GM12878 (cell line): ENCODE measurements at regions not wholly inside any gene's neighbourhood (a gene's known extent, or its start where the extent isn't known, plus 50 kb on each side); places are given as distances from the start of the nearest gene placed in this dataset.

Experiments
- ATAC-seq: fragments of 200-7000 bp; cut with Tn5 transposase; 3 replicates; pipeline ENCODE4 v1.9.1; 2020; ENCODE audit warnings: mild to moderate bottlenecking, moderate library complexity
- BruUV-seq: library from RNA; stranded (reverse); fragments of 400-500 nt; replicated peaks from 2 replicates; lab custom pipeline; 2021; lab: Mats Ljungman, UMichigan
- CTCF ChIA-PET: fragments of 300-600 bp; sonication (Branson Sonifier 250); formaldehyde crosslinking; extraction: SDS; loops from one replicate; lab custom pipeline; 2021; ENCODE audit warnings: inconsistent platforms; lab: Yijun Ruan, JAX
- POLR2A ChIA-PET: fragments of 350-600 bp; formaldehyde crosslinking; extraction: SDS; loops from one replicate; lab custom pipeline; 2021; ENCODE audit warnings: inconsistent platforms; lab: Charles Lee
- RAD21 ChIA-PET: fragments of 300-600 bp; sonication (Branson Sonifier 250); formaldehyde crosslinking; loops from one replicate; lab custom pipeline; 2023; ENCODE audit warnings: antibody characterized with exemption; ENCODE audit not compliant: unreplicated experiment; lab: Charles Lee
- SMC1A ChIA-PET: fragments of 300-600 bp; sonication (Branson Sonifier 250); formaldehyde crosslinking; loops from one replicate; lab custom pipeline; 2023; ENCODE audit not compliant: unreplicated experiment, uncharacterized antibody; lab: Charles Lee
- DNase-seq: peaks from one replicate; pipeline ENCODE4 v3.0.0-alpha.2; 2011; ENCODE audit warnings: low read depth, low spot score
- FAIRE-seq: peaks from 3 replicates; lab custom pipeline; 2011; peaks lifted over from hg19 to GRCh38; lab: Jason Lieb, UNC
- H2AFZ ChIP-seq: 2 replicates; pipeline ENCODE4 v1.6.0; 2011; ENCODE audit warnings: low read depth, low read length, control low read depth; ENCODE audit not compliant: control insufficient read depth
- H3K27ac ChIP-seq: 2 replicates; pipeline ENCODE4 v1.5.1; 2011; ENCODE audit warnings: control low read depth; ENCODE audit not compliant: control insufficient read depth, insufficient read depth
- H3K27me3 ChIP-seq, 2 experiments: replicated peaks in 1 of 2; 2 replicates each; pipeline versions ENCODE4 v1.6.0 to v1.6.1; 2011; ENCODE audit warnings: low read length in 1 of 2; ENCODE audit not compliant: control insufficient read depth in 2 of 2, insufficient read depth in 2 of 2
- H3K36me3 ChIP-seq, 2 experiments: 2 replicates each; pipeline ENCODE4 v1.5.1; 2011; ENCODE audit warnings: low read length in 1 of 2; ENCODE audit not compliant: control insufficient read depth in 2 of 2, insufficient read depth in 2 of 2
- H3K4me1 ChIP-seq: 2 replicates; pipeline ENCODE4 v1.6.1; 2011; ENCODE audit warnings: mild to moderate bottlenecking, low read length, moderate library complexity, mixed read lengths; ENCODE audit not compliant: control insufficient read depth, insufficient read depth
- H3K4me2 ChIP-seq: 2 replicates; pipeline ENCODE4 v1.6.0; 2011; ENCODE audit warnings: control low read depth; ENCODE audit not compliant: control insufficient read depth, insufficient read depth
- H3K4me3 ChIP-seq: fragments of 200-600 bp; sonication (generic); 2 replicates; pipeline ENCODE4 v1.5.1; 2016
- H3K79me2 ChIP-seq: 2 replicates; pipeline ENCODE4 v1.6.0; 2011; ENCODE audit warnings: low read length; ENCODE audit not compliant: control insufficient read depth, insufficient read depth
- H3K9ac ChIP-seq: 2 replicates; pipeline ENCODE4 v1.8.0; 2011; ENCODE audit warnings: low read length, control low read depth, mixed read lengths; ENCODE audit not compliant: control insufficient read depth, insufficient read depth
- H3K9me3 ChIP-seq: replicated peaks from 3 replicates; pipeline ENCODE4 v1.5.1; 2011; ENCODE audit warnings: mild to moderate bottlenecking, low read length; ENCODE audit not compliant: control insufficient read depth, insufficient read depth
- H4K20me1 ChIP-seq: 2 replicates; pipeline ENCODE4 v1.6.0; 2011; ENCODE audit not compliant: control insufficient read depth, insufficient read depth
- BHLHE40 ChIP-seq, 2 experiments: fragments of 450-650 bp in 1 of 2; IDR thresholded peaks; 2 replicates each; pipeline ENCODE4 v1.6.1; 2011 to 2017; ENCODE audit warnings: low read depth in 2 of 2, borderline replicate concordance in 1 of 2, improper control_type of control experiment in 1 of 2, low read length in 1 of 2, mild to moderate bottlenecking in 1 of 2
- BMI1 ChIP-seq: fragments of 450-650 bp; IDR thresholded peaks from 2 replicates; pipeline ENCODE4 v1.6.1; 2016; ENCODE audit warnings: mild to moderate bottlenecking, moderate library complexity, borderline replicate concordance
- CREB1 ChIP-seq: IDR thresholded peaks from 2 replicates; pipeline ENCODE4 v1.6.1; 2012; ENCODE audit warnings: low read depth, mild to moderate bottlenecking, inconsistent platforms
- CTCF ChIP-seq, 3 experiments: IDR thresholded peaks in 2 of 3; conservative IDR thresholded peaks in 1 of 3; 2 replicates each; pipeline ENCODE4 v1.5.1; 2011; ENCODE audit warnings: low read depth in 3 of 3, low read length in 3 of 3, mild to moderate bottlenecking in 3 of 3, control low read depth in 2 of 3, moderate library complexity in 2 of 3, inconsistent platforms in 1 of 3, mixed read lengths in 1 of 3; ENCODE audit not compliant: control insufficient read depth in 2 of 3, insufficient read depth in 1 of 3; ENCODE audit errors: extremely low read depth in 1 of 3
- DPF2 ChIP-seq: fragments of 450-650 bp; IDR thresholded peaks from 2 replicates; pipeline ENCODE4 v1.6.1; 2017; ENCODE audit warnings: mild to moderate bottlenecking
- EGR1 ChIP-seq, 2 experiments: IDR thresholded peaks; 1 replicate in 1 of 2; 2 replicates in 1 of 2; pipeline ENCODE4 v1.6.1; 2011 to 2012; ENCODE audit warnings: low read depth in 2 of 2, low read length in 2 of 2, borderline replicate concordance in 1 of 2, mild to moderate bottlenecking in 1 of 2, moderate library complexity in 1 of 2
- ESRRA ChIP-seq: IDR thresholded peaks from 2 replicates; pipeline ENCODE4 v1.6.1; 2012; ENCODE audit warnings: mild to moderate bottlenecking, low read length, improper control_type of control experiment
- FOS ChIP-seq: IDR thresholded peaks from 3 replicates; pipeline ENCODE4 v1.6.1; 2011; ENCODE audit warnings: borderline replicate concordance; ENCODE audit not compliant: insufficient read length; ENCODE audit errors: extremely low read depth
- GATAD2B ChIP-seq: fragments of 450-650 bp; conservative IDR thresholded peaks from 2 replicates; pipeline ENCODE4 v1.6.1; 2017; ENCODE audit warnings: low read depth, mild to moderate bottlenecking, moderate library complexity
- HSF1 ChIP-seq: fragments of 150-350 bp; IDR thresholded peaks from 2 replicates; pipeline ENCODE4 v1.6.1; 2014; ENCODE audit warnings: mild to moderate bottlenecking, low read depth, low read length
- KAT2A ChIP-seq: conservative IDR thresholded peaks from 2 replicates; pipeline ENCODE4 v1.6.1; 2011; ENCODE audit warnings: low read depth, low read length; ENCODE audit not compliant: control insufficient read depth
- MXI1 ChIP-seq: fragments of 150-350 bp; IDR thresholded peaks from 2 replicates; pipeline ENCODE4 v1.6.1; 2011; ENCODE audit warnings: low read depth, mild to moderate bottlenecking, inconsistent platforms, low read length, improper control_type of control experiment
- NFYA ChIP-seq: IDR thresholded peaks from 2 replicates; pipeline ENCODE4 v1.6.1; 2011; ENCODE audit warnings: low read depth, mild to moderate bottlenecking, low read length, improper control_type of control experiment, borderline replicate concordance
- NFYB ChIP-seq: IDR thresholded peaks from 2 replicates; pipeline ENCODE4 v1.6.1; 2011; ENCODE audit warnings: low read depth, mild to moderate bottlenecking, low read length, improper control_type of control experiment, moderate library complexity; ENCODE audit not compliant: insufficient read depth
- POLR2AphosphoS2 ChIP-seq: IDR thresholded peaks from 2 replicates; pipeline ENCODE4 v1.6.1; 2011; ENCODE audit warnings: low read depth, mild to moderate bottlenecking, low read length, improper control_type of control experiment, moderate library complexity
- POLR2AphosphoS5 ChIP-seq: IDR thresholded peaks from 2 replicates; pipeline ENCODE4 v1.6.1; 2011; ENCODE audit warnings: mild to moderate bottlenecking, low read length, inconsistent platforms
- RAD21 ChIP-seq: IDR thresholded peaks from 2 replicates; pipeline ENCODE4 v1.6.1; 2011; ENCODE audit warnings: mild to moderate bottlenecking, low read depth, low read length, moderate library complexity; ENCODE audit not compliant: insufficient read depth
- RBBP5 ChIP-seq: fragments of 200-600 bp; sonication (generic); conservative IDR thresholded peaks from 2 replicates; pipeline ENCODE4 v1.6.1; 2016
- SIX5 ChIP-seq: IDR thresholded peaks from 2 replicates; pipeline ENCODE4 v1.6.1; 2011; ENCODE audit warnings: mild to moderate bottlenecking, low read depth, low read length, moderate library complexity; ENCODE audit not compliant: severe bottlenecking
- TAF1 ChIP-seq: IDR thresholded peaks from 2 replicates; pipeline ENCODE4 v1.6.1; 2011; ENCODE audit warnings: mild to moderate bottlenecking, low read depth, low read length, borderline replicate concordance
- WGBS: methylation state at CpG from one replicate; pipeline ENCODE4 v1.1.6; 2016; ENCODE audit warnings: low lambda C conversion rate; ENCODE audit not compliant: insufficient replicate concordance, insufficient coverage; ENCODE audit errors: missing lambda C conversion rate; 5-methylcytosine and 5-hydroxymethylcytosine counted together
- in situ Hi-C: fragments of 300-500 bp; cut with MboI; formaldehyde crosslinking; loops from 9 replicates; pipeline ENCODE4 v1.14.3; 2018; ENCODE audit warnings: mixed read lengths
- intact Hi-C: fragments of 100-400 bp; cut with micrococcal nuclease; formaldehyde crosslinking; loops from one replicate; pipeline ENCODE4 v1.14.2; 2022; ENCODE audit not compliant: unreplicated experiment

DNA sequence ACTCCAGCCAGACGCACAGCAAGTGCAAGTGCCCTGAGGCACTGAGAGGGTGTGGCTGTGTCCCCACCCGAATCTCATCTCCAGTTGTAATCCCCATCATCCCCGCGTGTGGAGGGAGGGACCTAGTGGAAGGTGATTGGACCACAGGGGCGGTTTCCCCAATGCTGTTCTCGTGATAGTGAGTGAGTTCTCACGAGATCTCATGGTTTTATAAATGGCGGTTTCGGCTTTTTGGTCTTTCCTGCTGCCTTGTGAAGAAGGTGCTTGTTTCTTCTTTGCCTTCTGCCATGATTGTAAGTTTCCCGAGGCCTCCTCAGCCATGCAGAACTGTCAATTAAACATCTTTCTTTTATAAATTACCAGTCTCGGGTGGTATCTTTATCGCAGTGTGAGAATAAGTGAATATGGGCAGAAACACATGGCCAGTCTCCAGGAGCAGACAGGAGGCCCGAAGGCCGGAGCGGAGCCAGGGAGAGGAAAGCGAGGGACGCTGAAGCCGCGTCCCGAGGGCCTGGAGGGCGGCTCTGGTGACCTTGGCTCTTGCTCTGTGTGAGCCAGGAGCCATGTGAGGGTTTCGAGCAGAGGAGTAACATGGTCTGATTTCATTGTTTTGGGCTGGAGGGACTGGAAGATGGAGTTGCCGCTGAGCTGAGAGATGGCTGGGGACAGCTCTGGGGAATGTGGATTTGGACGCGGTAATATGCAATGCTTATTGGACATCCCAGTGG lies 76.0 kb upstream of the C1orf174 start:
- DNase-seq (no peak), ATAC-seq (no peak), FAIRE-seq (no peak)
- ChIA-PET SMC1A (no interaction called here), RAD21 (no interaction called here), CTCF (no interaction called here), POLR2A (no interaction called here)
- WGBS: 57% methylated on average over 25 of the region's 25 CpGs
- H3K27ac ChIP-seq: no peak overlapping the region
- H3K79me2 ChIP-seq: no peaks in the 10 kb centered on the region
- no peaks in the 10 kb centered on the region; the same call in 2 of the 3 replicates for H3K9me3 ChIP-seq
- BruUV-seq: no TSS peak
- no peaks in the 10 kb centered on the region for H3K27me3 ChIP-seq
- H3K36me3 ChIP-seq: no peaks in the 10 kb centered on the region
- H3K4me3 ChIP-seq: no peak overlapping the region
- intact Hi-C loops: no loop called here
- H2AFZ ChIP-seq: no peak overlapping the region
- H3K4me1 ChIP-seq: no peaks in the 10 kb centered on the region
- no peak for TF ChIP-seq POLR2AphosphoS5
- no peak for TF ChIP-seq POLR2AphosphoS2
- TF ChIP-seq CREB1: no peak
- no peak for TF ChIP-seq FOS
- no peak for TF ChIP-seq GATAD2B
- TF ChIP-seq NFYB: no peak
- no peak for TF ChIP-seq RBBP5
- TF ChIP-seq BHLHE40 (IDR thresholded peaks at IDR 0.05; ENCODE audit: borderline replicate concordance in 1 of 2, low read depth in 2 of 2, low read length in 1 of 2): no peak
- TF ChIP-seq ESRRA: no peak
- no peak for TF ChIP-seq KAT2A
- TF ChIP-seq TAF1: no peak
- TF ChIP-seq BMI1: no peak
- no peak for TF ChIP-seq NFYA
- TF ChIP-seq DPF2: no peak
- TF ChIP-seq SIX5: no peak
- TF ChIP-seq RAD21: no peak
- TF ChIP-seq MXI1: no peak
- TF ChIP-seq CTCF (IDR thresholded peaks at IDR 0.05 in 2 of 3, conservative IDR thresholded peaks at IDR 0.05 in 1 of 3; ENCODE audit: control insufficient read depth in 2 of 3, extremely low read depth in 1 of 3, insufficient read depth in 1 of 3, low read depth in 3 of 3, low read length in 3 of 3): no peak
- no peak for TF ChIP-seq EGR1 (IDR thresholded peaks at IDR 0.05; ENCODE audit: borderline replicate concordance in 1 of 2, low read depth in 2 of 2, low read length in 2 of 2)
- no peak for TF ChIP-seq HSF1
- no peaks in the 10 kb centered on the region; the same call in 1 of the 2 replicates for H4K20me1 ChIP-seq
- in situ Hi-C loops: no loop called here
- H3K4me2 ChIP-seq: no peak overlapping the region
- no peak overlapping the region for H3K9ac ChIP-seq
